GM21515 (cell line): ENCODE measurements at regions not wholly inside any gene's neighbourhood (a gene's known extent, or its start where the extent isn't known, plus 50 kb on each side); places are given as distances from the start of the nearest gene placed in this dataset.
"Not testable (repeated sequence)": the region's sequence is repeated elsewhere in the genome, so short reads cannot be mapped to it uniquely, and the experiment has no call there.

ENCODE experiments used
- ATAC-seq: cut with Tn5 transposase; IDR thresholded peaks from one replicate; pipeline ENCODE4 v1.9.1; 2021; ENCODE audit not compliant: unreplicated experiment

DNA sequence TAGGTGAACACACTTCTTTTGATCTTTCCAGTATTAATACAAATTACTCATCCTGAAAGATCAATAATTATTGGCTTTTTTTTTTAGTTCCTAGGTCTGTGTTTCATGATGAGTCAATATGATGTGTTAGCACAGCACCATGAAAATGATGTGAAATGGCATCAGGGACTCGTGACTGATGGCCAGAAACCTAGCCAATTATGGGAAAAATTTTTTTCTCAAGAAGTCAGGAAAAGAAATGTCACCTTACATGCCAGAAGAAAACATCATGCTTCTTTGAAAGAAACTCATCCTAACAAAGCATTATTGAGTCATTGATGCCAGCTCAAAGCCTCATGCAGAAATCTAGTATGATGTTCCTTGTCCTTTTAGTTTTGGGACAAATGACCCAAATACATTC lies 468.3 kb upstream of the CBLB start:
- ATAC-seq: no peak

DNA sequence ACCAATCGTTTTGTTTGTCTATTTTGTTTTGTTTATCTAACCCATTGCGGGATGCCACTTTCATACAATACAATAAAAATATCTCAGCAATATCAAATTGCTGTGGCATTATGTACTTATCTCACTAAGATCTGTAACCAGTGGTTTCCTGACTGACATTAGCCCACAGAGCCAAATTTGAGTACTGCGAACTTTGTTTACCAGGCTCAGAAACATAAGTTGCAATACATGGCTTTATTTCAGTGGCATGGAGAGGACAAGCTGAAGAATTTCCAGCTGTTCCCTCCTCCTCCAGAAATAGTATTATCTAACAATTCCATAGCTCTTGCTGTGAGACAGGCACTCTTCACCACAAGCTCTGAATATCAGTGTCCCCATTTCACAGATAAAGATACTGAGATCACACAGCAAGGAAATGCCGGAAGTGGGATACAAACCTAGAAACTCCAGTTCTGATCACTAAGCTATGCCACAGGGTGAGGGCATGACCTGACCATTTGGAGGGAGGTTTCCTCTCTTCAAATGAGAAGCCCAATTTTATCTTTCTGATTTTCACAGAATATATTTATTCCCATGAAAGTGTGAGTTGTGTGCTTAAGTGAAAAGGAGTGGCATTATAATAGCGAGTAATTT lies 469.9 kb upstream of the CBLB start:
- no peak for ATAC-seq

DNA sequence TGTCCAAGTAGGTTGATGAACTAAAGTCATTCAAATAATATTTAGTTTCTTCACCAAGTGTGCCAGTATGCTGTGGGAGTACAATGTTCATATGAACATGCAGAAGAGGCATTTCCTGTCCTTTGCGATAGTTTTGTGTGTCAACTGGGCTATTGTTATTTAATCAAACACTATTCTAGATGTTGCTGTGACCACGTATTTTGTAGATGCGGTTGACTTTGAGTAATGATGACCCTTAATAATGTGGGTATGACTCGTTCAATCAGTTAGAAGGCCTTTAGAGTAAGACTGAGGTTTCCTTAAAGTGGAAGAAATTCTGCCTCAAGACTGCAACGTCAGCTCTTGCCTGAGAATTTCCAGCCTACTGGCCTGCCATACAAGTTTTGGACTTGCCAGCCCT lies 470.7 kb upstream of the CBLB start:
- ATAC-seq: no peak

DNA sequence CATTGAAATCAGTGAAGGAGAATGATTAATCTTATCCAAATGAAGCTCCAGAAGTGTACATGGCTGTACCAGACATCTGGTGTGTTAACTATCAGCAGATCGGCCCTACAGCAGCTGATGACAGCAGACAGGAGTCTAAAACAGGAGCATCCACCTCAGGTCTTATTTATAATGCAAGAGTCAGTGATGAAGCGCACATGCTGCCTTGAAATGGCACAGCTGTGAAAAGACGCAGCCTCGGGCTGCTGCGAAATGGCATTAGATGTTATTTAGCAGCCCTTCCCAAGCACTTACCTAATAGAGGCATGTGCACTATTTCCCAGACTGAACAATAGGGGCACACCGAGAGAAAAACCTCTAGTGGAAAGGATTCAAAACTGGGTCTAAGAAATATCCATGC lies 472.3 kb upstream of the CBLB start:
- ATAC-seq: no peak

DNA sequence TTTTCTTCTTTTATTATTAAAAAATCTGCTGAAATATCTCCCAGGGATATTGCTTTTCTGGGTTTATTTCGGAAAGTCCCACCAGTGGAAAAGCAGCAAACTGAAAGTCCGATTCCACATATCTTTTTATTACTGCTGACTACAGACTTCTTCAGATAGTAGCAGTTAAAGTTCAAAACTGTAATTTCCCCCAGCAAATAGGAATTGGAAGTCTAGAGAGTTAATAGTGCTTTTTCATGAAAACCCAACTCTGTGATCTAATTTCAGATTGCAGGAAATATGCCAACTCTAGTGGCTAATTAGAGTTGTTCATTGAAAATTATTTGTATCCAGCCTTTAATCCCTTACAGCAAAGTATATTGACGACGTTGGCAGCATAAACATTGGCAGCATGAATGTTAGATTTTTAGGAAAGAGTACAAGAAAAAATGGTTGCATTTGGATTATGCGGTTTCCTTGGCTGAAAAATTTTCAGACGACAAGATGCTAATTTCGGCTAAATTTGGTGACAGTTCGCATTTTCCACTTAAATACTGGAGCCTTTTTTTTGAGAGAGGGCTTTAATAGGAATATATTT lies 472.9 kb upstream of the CBLB start:
- ATAC-seq: no peak

DNA sequence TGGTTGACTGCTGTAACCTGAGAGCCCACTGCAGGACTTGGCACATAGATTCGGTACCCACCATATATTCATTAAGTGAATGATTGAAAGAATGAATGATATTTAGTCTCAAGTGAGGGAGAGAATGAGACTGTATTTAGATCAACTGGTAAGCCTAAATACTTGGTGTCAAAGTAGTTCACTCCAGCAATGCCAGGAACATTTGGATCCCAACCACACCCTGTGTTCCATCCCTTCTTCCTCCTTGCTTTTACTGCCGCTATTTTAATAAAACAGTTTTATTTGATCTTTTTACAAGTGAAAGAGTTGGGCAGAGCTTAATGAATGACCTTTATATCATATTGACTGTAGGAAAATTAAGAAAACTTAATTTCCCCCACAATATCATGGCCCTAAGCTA lies 473.6 kb upstream of the CBLB start:
- ATAC-seq: no peak

DNA sequence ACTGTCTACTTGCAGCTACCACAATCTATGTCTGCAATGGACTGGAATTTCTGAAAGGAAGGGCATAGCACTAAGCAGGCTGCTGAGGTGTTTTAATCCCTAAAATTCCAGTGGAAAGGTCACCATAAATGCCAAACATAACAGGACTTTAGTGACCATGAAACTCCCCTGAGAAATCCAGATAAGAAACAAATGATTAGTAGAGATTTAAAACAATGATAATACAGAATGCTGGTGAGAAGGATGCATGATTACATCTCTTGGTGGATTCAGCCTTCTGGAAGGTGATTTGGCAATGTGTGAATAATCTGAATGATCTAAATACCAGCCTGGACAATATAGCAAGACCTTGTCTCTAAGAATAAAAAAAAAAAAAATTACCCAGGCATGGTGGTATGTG lies 475.0 kb upstream of the CBLB start:
- ATAC-seq: no peak

DNA sequence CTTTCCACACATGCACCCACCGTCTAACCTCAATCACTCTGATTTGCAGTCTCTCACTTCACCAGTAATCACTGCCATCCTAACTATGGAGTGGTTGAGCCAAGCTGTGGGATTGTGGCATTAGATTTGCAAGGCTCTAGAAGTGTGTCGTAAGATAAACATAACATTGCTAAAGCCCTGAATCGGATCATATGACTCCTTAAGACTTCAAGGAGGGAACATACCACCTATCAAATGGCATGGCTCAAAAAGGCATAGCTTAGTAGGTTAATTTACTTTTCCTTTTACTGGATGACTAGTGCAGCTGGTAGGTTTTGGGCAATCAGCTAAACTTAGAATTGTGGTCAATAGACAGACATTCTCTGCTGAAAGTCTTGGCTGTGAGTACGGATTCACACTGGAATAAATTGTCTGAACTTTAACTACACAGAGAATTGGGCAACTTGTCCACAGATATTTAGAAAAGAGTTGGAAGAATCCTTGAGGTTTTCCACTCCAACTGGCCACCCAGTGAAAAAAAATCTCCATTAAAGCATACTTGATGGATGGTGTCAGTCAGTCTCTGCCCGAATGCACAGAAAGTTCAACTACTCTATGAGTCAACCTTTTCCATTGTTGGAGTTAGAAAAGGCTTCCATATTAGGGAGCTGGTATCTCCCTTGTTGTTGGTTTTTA lies 476.7 kb upstream of the CBLB start:
- ATAC-seq: no peak

DNA sequence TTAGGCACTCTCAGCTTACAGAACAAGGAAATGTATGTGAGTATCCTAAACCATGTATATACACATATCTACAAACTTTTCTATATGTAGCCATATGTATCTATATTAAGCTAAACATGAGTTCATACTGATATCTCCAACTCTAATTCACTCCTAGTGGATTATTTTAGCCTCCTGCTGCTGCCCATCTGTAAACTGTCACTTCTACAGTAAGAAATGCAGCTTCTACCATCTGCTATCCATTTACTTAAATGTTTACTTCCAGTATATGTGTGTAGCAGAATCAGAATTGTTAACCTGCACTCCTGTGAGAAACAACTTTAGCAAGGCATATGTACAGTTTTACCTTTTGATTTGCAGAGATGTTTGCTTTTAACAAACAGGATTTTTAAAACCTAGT lies 478.5 kb upstream of the CBLB start:
- no peak for ATAC-seq

DNA sequence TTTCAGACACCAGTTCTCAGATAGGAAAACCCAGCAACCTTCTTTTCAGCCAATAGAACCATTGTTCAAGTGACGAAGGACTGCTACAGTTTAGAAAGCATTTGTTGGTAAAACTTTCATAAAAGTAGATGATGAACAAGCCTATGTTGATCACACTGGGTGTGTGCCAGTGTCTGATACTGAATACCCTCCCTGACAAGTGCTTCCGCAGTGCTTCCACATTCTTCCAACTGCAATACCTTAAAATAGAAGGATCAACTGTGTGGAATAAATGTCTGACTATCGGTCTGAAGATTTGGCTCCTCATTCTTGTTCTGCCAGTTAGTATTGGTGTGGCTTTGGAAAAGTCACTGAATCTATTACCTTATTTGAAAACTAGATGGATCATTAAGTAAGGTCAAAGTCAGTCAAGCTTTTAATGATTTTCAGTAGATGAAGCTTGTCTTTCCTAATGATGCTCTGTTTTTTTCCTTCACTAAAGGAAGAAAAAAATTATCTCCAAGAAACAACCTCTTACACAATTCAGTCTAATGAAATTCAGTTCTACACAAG lies 479.4 kb upstream of the CBLB start:
- no peak for ATAC-seq

DNA sequence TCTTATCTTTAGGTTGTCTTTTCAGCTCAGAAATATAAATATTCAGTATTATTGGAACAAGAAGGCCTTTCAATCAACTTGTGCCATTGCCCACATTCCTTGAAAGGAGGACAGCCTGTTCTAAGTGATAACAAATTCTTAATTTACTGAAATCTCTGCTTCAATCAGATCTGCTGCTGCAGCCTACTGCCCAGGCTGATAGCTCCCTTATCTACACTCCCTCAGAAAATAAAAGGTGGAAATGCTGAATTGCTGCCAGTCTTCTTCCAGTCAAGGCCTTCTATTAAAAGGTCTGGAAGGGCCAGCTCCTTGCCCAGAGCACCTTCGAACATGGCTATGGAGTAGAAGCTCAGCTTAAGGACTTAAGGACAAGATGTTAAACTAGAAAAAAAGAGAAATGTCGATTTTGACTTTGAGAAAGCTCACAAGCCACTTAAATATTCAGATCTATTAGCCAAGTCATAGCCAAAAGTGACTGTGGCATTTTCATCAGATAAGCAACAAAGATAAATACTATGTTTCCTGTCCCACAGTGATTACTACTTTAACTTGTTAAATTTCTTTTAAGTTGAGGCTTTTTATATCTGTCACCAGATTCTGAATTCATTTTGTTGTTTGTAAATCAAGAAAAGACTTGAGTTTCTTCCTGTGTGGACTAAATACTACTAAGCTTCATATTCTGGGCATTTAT lies 480.5 kb upstream of the CBLB start:
- no peak for ATAC-seq

DNA sequence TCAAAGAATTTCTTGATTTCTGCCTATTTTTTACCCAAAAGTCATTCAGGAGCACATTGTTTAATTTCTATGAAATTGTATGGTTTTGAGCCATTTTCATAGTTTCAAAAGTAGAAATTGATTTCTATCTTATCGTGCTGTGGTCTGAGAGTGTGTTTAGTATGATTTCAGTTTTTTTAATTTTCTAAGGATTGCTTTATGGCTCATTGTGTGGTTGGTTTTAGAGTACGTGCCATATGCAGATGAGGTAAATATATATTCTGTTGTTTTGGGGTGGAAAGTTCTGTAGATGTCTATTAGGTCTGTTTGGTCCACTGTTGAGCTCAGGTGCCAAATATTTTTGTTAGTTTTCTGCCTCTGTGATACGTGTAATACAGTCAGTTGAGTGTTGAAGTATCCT lies 487.1 kb upstream of the CBLB start:
- no peak for ATAC-seq

DNA sequence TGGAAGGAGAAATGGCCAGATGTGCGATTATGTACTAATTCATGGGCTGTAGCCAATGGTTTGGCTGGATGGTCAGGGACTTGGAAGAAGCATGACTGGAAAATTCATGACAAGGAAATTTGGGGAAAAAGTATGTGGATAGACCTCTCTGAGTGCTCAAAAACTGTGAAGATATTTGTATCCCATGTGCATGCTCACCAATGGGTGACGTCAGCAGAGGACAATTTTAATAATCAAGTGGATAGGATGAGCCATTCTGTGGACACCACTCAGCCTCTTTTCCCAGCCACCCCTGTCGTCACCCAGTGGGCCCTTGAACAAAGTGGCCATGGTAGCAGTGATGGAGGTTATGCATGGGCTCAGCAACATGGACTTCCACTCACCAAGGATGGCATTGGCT lies 490.9 kb upstream of the CBLB start:
- no peak for ATAC-seq

DNA sequence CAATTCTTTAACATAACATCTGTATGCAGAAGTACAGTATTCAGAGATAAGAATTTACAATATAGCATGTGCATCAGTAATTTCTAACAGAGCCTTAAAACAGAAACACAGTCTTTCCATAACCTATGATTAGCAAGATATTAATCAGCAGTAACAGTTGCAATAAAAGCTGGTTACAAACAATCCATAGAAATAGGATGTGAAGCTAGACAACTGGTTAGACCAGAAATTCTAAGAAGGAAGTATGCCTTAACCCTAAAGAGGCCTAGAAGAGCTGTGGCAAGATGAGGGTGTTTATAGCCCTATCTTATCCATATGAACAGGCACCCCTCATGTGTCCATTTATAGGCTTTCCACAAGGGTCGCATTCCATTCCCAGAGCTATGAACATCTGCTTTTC lies 492.1 kb upstream of the CBLB start:
- not testable (repeated sequence) for ATAC-seq

DNA sequence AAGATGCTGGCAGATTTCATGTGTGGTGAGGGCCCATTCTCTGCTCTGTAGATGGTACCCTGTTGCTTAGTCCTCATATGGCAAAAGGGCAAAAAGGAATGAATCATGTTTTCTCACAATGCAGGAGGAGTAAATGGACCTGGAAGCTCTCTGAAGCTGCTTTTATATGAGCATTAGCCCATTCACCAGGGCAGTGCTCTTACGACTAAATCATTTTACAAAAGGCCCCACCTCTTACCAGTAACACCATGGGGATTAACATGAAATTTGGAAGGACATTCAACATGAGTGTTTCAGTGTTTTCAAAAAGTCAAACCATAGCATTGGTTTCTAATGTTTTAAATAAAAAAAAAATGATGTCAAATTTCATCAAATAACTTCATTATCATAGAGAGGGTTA lies 495.7 kb upstream of the CBLB start:
- no peak for ATAC-seq

DNA sequence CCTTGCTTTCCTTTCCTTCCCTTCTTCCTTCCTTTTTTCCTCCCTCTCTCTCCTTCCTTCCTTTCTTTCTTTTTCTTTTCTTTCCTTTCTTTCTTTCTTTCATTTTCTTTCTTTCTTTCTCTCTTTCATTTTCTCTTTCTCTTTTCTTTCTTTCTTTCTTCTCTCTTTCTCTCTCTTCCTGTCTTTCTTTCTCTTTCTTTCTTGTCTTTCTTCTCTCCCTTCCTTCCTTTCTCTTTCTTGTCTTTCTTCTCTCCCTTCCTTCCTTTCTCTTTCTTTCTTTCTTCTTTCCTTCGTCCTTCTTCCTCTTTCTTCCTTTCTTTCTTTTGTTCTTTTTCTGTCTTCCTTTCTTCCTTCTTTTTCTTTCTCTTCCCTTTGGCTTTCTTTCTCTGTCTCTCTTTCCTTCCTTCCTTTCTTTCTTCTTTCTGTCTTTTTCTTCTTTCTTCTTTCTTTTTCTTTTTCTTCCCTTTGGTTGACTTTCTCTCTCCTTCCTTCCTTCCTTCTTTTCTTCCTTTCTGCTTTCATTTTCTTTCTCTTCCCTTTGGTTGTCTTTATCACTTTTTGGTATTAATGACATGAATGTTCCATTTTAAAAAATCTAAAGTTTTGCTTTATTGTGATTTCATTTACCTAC lies 496.4 kb upstream of the CBLB start:
- ATAC-seq: no peak

DNA sequence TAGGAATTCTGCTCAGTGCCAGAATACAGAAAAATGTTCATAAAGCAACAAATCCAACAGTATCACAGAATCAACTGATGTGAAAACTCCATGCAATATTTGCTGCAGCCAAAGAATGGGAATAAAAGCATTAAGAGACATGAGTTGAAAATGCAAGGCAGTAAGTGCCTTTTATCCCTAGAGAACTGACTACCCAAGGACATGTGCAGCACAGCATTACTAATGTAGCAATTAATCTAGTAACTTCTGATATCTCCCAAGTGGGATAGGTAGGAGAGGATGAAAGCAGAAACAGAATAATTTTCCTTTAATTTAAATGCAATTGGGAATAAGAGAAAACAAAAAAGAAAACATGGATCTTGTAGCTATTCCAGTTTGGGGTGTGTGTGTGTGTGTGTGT lies 497.5 kb upstream of the CBLB start:
- ATAC-seq: no peak

DNA sequence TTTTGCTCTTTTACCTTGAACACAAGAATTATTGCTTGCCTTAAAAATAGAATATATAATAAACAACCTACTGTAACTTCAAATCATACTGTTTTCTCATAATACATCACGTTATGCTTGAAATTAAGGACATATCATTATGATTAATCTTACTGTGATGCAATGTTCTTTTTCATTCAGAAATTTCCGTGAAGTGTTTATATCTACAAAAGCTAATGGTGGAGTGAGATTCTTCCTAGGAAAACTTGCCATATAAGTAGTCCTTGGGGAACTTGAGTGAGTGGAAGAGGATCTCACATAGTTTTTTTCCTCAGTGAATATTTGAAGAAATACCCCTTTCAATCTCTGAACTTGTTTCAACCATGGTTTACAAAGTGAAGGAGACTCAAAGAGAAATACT lies 498.7 kb upstream of the CBLB start:
- no peak for ATAC-seq

DNA sequence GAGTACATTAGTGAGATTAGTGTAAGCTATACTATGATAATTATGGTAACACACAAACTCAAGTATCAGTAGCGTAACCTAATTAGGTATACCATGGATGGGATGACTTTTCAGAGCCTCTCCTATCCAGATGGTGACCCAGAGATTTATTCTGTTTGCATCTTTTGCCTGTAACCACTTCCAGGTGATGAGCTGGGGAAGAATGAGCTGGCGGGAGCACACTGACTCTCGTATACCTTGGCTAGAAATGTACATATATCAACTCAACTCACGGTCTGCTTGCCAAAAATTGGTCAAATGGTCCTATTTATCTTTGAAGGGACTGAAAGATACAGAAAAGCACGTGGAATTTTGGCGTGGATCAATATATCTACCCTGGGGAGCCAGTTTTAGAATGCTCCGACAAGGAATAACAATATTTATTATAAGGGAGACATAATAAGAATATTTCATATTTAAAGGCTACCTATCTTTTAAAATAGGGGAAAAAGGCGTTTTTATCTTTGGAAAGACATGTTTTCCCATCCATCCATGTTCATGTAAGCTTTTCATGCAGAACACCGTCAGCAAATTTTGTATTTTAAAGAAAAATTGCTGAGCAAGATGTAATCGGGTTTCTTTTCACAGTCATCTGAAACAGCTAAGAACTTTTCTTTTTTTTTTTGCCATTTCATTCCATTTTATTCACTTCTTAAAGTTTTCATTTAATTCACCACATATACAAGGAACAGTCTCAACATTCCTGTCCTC lies 502.6 kb upstream of the CBLB start:
- ATAC-seq: no peak

DNA sequence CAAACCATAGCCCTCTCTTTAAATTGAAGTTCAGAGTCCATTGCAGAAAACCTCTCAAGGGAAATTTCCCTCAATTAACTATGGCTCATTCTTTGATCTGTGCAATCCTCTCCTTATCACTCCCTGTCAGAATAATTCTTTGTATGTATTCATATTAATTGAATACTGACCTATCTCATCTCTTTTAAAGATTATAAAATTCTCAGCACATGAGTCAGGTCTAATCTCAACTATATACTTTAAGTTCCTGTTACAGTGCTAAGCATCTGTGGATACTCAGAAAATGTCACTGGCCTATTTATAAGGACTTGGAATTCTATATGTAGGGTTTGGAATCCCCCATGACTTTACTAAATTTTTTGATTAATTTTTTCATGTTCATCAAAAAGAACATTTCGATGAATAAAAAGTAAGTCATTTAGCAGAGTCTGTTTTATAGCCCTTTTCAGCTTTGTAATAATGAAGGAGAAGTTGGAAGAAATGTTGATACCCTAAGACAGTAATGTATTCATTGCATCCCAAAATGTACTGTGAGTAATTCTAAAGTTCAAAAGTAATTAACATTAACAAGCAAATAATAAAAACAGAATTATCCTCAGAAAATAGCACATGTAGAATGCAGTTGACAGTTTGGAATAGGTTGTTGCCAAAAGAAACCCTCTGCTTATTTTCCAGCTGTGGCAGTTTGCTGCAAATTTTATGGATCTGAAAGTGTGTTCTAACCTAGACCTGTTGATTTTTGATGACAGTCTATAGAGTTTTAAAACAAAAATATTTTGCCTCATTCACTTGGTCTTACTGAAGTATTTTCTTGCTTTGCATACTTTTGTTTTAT lies 503.4 kb upstream of the CBLB start:
- no peak for ATAC-seq
